Endothelial cell of umbilical vein (primary cell): ENCODE measurements at regions not wholly inside any gene's neighbourhood (a gene's known extent, or its start where the extent isn't known, plus 50 kb on each side); places are given as distances from the start of the nearest gene placed in this dataset.

Source experiments
- BruUV-seq: library from RNA; stranded (reverse); fragments of 400-500 nt; replicated peaks from 2 replicates; lab custom pipeline; 2021; lab: Mats Ljungman, UMichigan
- CTCF ChIA-PET: fragments of 300-600, 350-600 bp; sonication (Branson Sonifier 250); formaldehyde crosslinking; loops from one replicate; lab custom pipeline; 2021; ENCODE audit warnings: antibody characterized with exemption, inconsistent platforms; lab: Charles Lee
- POLR2A ChIA-PET: fragments of 300-600, 350-600 bp; sonication (Branson Sonifier 250); formaldehyde crosslinking; loops from one replicate; lab custom pipeline; 2021; ENCODE audit warnings: antibody characterized with exemption, inconsistent platforms; lab: Charles Lee
- DNase-seq: peaks from one replicate; pipeline ENCODE4 v3.0.0-alpha.2; 2011; ENCODE audit warnings: low read depth, low spot score
- FAIRE-seq: peaks from 2 replicates; lab custom pipeline; 2011; peaks lifted over from hg19 to GRCh38; lab: Jason Lieb, UNC
- H2AFZ ChIP-seq: 2 replicates; pipeline ENCODE4 v1.6.0; 2012; ENCODE audit warnings: low read depth, low read length, control low read depth, inconsistent platforms
- H3K27ac ChIP-seq: 2 replicates; pipeline ENCODE4 v1.5.1; 2011; ENCODE audit warnings: low read depth, mild to moderate bottlenecking, control low read depth, low read length, moderate library complexity; ENCODE audit not compliant: insufficient read depth
- H3K27me3 ChIP-seq, 2 experiments: 2 replicates each; pipeline versions ENCODE4 v1.6.0 to v1.6.1; 2011; ENCODE audit warnings: low read length in 2 of 2, mixed read lengths in 1 of 2; ENCODE audit not compliant: control insufficient read depth in 2 of 2, insufficient read depth in 2 of 2
- H3K36me3 ChIP-seq, 2 experiments: 2 replicates in 1 of 2; 3 replicates in 1 of 2; pipeline ENCODE4 v1.5.1; 2011; ENCODE audit warnings: low read length in 2 of 2, mild to moderate bottlenecking in 1 of 2, moderate library complexity in 1 of 2; ENCODE audit not compliant: control insufficient read depth in 2 of 2, insufficient read depth in 2 of 2; ENCODE audit errors: extremely low read depth in 1 of 2
- H3K4me1 ChIP-seq: 3 replicates; pipeline ENCODE4 v1.5.1; 2011; ENCODE audit warnings: mild to moderate bottlenecking, low read length; ENCODE audit not compliant: control insufficient read depth, insufficient read depth; ENCODE audit errors: extremely low read depth
- H3K4me2 ChIP-seq: 2 replicates; pipeline ENCODE4 v1.6.1; 2011; ENCODE audit warnings: low read length, control low read depth, mixed read lengths; ENCODE audit not compliant: insufficient read depth
- H3K4me3 ChIP-seq, 3 experiments: fragments of 200-600 bp in 1 of 3; sonication (generic), shearing (Covaris generic) in 1 of 3; replicated peaks in 1 of 3; 2 replicates each; pipeline ENCODE4 v1.5.1; 2011 to 2016; ENCODE audit warnings: control low read depth in 3 of 3, low read length in 3 of 3, mild to moderate bottlenecking in 2 of 3, inconsistent platforms in 1 of 3, low read depth in 1 of 3, moderate library complexity in 1 of 3; ENCODE audit not compliant: insufficient read depth in 1 of 3
- H3K79me2 ChIP-seq: 2 replicates; pipeline ENCODE4 v1.6.0; 2012; ENCODE audit warnings: low read length, inconsistent platforms; ENCODE audit not compliant: control insufficient read depth, insufficient read depth
- H3K9ac ChIP-seq: replicated peaks from 2 replicates; pipeline ENCODE3; 2011; ENCODE audit warnings: low read length, control low read depth; ENCODE audit not compliant: insufficient read depth; ENCODE audit errors: extremely low read depth
- H3K9me1 ChIP-seq: replicated peaks from 3 replicates; pipeline ENCODE4 v1.6.0; 2011; ENCODE audit warnings: mild to moderate bottlenecking, low read length; ENCODE audit not compliant: control insufficient read depth, insufficient read depth; ENCODE audit errors: extremely low read depth
- H3K9me3 ChIP-seq: replicated peaks from 2 replicates; pipeline ENCODE4 v1.5.1; 2012; ENCODE audit warnings: low read length, inconsistent platforms; ENCODE audit not compliant: control insufficient read depth, insufficient read depth
- H4K20me1 ChIP-seq: replicated peaks from 2 replicates; pipeline ENCODE3; 2011; ENCODE audit warnings: mild to moderate bottlenecking, low read length; ENCODE audit not compliant: control insufficient read depth, insufficient read depth; ENCODE audit errors: extremely low read depth
- CTCF ChIP-seq, 2 donors: IDR thresholded peaks; 1 replicate in 1 of 2; 2 replicates in 1 of 2; pipeline ENCODE4 v1.5.1; 2011; ENCODE audit warnings: low read length in 2 of 2, mild to moderate bottlenecking in 2 of 2, moderate library complexity in 2 of 2, control low read depth in 1 of 2, inconsistent platforms in 1 of 2, low read depth in 1 of 2; ENCODE audit not compliant: insufficient read depth in 1 of 2; ENCODE audit errors: extremely low read depth in 1 of 2
- EZH2 ChIP-seq: IDR thresholded peaks from 2 replicates; pipeline ENCODE4 v1.6.1; 2012; ENCODE audit warnings: borderline replicate concordance, low read depth, mild to moderate bottlenecking, moderate library complexity, low read length, inconsistent platforms; ENCODE audit not compliant: severe bottlenecking
- FOS ChIP-seq: IDR thresholded peaks from 2 replicates; pipeline ENCODE4 v1.6.1; 2011; ENCODE audit warnings: mild to moderate bottlenecking, low read length, moderate library complexity, borderline replicate concordance; ENCODE audit not compliant: insufficient read depth
- GATA2 ChIP-seq: IDR thresholded peaks from 2 replicates; pipeline ENCODE4 v1.7.0; 2011; ENCODE audit warnings: low read depth, mild to moderate bottlenecking, moderate library complexity, mixed read lengths, low read length; ENCODE audit not compliant: insufficient read length, insufficient read depth
- JUN ChIP-seq: IDR thresholded peaks from 2 replicates; pipeline ENCODE4 v1.6.1; 2011; ENCODE audit warnings: borderline replicate concordance, low read depth; ENCODE audit not compliant: insufficient read length, insufficient read depth
- MAX ChIP-seq: IDR thresholded peaks from 2 replicates; pipeline ENCODE4 v1.6.1; 2011; ENCODE audit not compliant: insufficient read depth, insufficient read length
- MYC ChIP-seq: IDR thresholded peaks from one replicate; pipeline ENCODE4 v1.6.1; 2011; ENCODE audit warnings: mild to moderate bottlenecking, low read depth, low read length
- POLR2A ChIP-seq: IDR thresholded peaks from 2 replicates; pipeline ENCODE4 v1.6.1; 2012; ENCODE audit warnings: low read depth, mild to moderate bottlenecking, control low read depth, low read length
- POLR2AphosphoS5 ChIP-seq: IDR thresholded peaks from 2 replicates; pipeline ENCODE4 v1.6.1; 2012; ENCODE audit warnings: low read depth, mild to moderate bottlenecking, control low read depth, low read length, moderate library complexity; ENCODE audit not compliant: insufficient read depth
- dilution Hi-C: fragments of 300-500 bp; cut with MboI; formaldehyde crosslinking; loops from one replicate; pipeline ENCODE4 v1.15.0; 2019; ENCODE audit warnings: low sequenced_read_pairs; ENCODE audit not compliant: extremely low pct_ligation_motif_present
- intact Hi-C: fragments of 100-400 bp; cut with micrococcal nuclease; formaldehyde crosslinking; loops from one replicate; pipeline ENCODE4 v1.10.0; 2022

GRCh38 chr12:68418137-68418460 is 85.9 kb upstream of the MDM1 start:
- no peaks in the 10 kb centered on the region for H3K79me2 ChIP-seq
- DNase-seq, result no peak
- H2AFZ ChIP-seq, result no peak overlapping the region
- POLR2A ChIA-PET, result no interaction called here
- no peak for TF ChIP-seq POLR2A
- no peak for TF ChIP-seq MYC
- no peak for TF ChIP-seq POLR2AphosphoS5
- TF ChIP-seq FOS, result no peak
- no peak for TF ChIP-seq GATA2
- no peak for TF ChIP-seq EZH2
- TF ChIP-seq MAX, result no peak
- no peak for TF ChIP-seq CTCF (IDR thresholded peaks at IDR 0.05; ENCODE audit: extremely low read depth in 1 of 2, insufficient read depth in 1 of 2, low read depth in 1 of 2, low read length in 2 of 2)
- no peak for TF ChIP-seq JUN
- no TSS peak for BruUV-seq
- H3K36me3 ChIP-seq, result no peaks in the 10 kb centered on the region
- H4K20me1 ChIP-seq, result no peaks in the 10 kb centered on the region
- FAIRE-seq, result no peak
- CTCF ChIA-PET, result no interaction called here
- no peaks in the 10 kb centered on the region for H3K9me1 ChIP-seq
- H3K4me3 ChIP-seq, result no peak overlapping the region
- no peak overlapping the region for H3K4me2 ChIP-seq
- no peaks in the 10 kb centered on the region for H3K9me3 ChIP-seq
- intact Hi-C loops, result no loop called here
- H3K27me3 ChIP-seq, result no peaks in the 10 kb centered on the region
- no peak overlapping the region for H3K9ac ChIP-seq
- peaks cover 6% of the 10 kb centered on the region for H3K4me1 ChIP-seq
- H3K27ac ChIP-seq, result no peak overlapping the region
- dilution Hi-C loops, result no loop called here
